ENCODE measurements at regions not wholly inside any gene's neighbourhood (a gene's known extent, or its start where the extent isn't known, plus 50 kb on each side); places are given as distances from the start of the nearest gene placed in this dataset.

GRCh38 chr10:36236931-36237330 is 594.8 kb upstream of the FZD8 start:
- TF ChIP-seq POLR2A (IDR thresholded peaks at IDR 0.05) (no peak), EP300 (IDR thresholded peaks at IDR 0.05) (no peak), POLR2AphosphoS5 (IDR thresholded peaks at IDR 0.05) (no peak), CTCF (IDR thresholded peaks at IDR 0.05) (no peak)
- Histone ChIP-seq H3K27ac (no peak overlapping the region), H3K4me3 (no peak overlapping the region), H3K9me3 (peaks cover 0 to 9% (median 0%) of the 10 kb centered on the region in 4 donors), H3K27me3 (no peaks in the 10 kb centered on the region), H3K36me3 (no peaks in the 10 kb centered on the region), H3K4me1 (no peaks in the 10 kb centered on the region)
- DNase-seq, result no peak
- WGBS, 5 donors, result 66 to 83% (median 70%) methylated on average over 2 of the region's 2 CpGs
- intact Hi-C loops (cut with DNase I; ENCODE audit: low total_unique reads), result no loop called here

- no peak for TF ChIP-seq CTCF (IDR thresholded peaks at IDR 0.05)
- TF ChIP-seq EP300 (IDR thresholded peaks at IDR 0.05), result no peak
- TF ChIP-seq POLR2AphosphoS5 (IDR thresholded peaks at IDR 0.05), result no peak
- no peak for TF ChIP-seq POLR2A (IDR thresholded peaks at IDR 0.05)
- intact Hi-C loops (cut with DNase I; ENCODE audit: low total_unique reads), result no loop called here
Measured at GRCh38 chr10:36236341-36236740, 594.2 kb upstream of the FZD8 start.

GRCh38 chr10:36232935-36233334 is 590.8 kb upstream of the FZD8 start:
- no peaks in the 10 kb centered on the region for H3K4me1 ChIP-seq
- H3K27ac ChIP-seq, result no peak overlapping the region
- no peak overlapping the region for H3K4me3 ChIP-seq
- intact Hi-C loops (cut with DNase I; ENCODE audit: low total_unique reads), result no loop called here
- no peak for DNase-seq
- H3K9me3 ChIP-seq, result no peaks in the 10 kb centered on the region
- H3K27me3 ChIP-seq, result no peaks in the 10 kb centered on the region
- no peak for TF ChIP-seq CTCF (IDR thresholded peaks at IDR 0.05)
- no peak for TF ChIP-seq POLR2AphosphoS5 (IDR thresholded peaks at IDR 0.05)
- no peak for TF ChIP-seq POLR2A (IDR thresholded peaks at IDR 0.05)
- no peak for TF ChIP-seq EP300 (IDR thresholded peaks at IDR 0.05)
- WGBS, 5 donors, result 60 to 80% (median 77%) methylated on average over 3 of the region's 3 CpGs
- H3K36me3 ChIP-seq, result no peaks in the 10 kb centered on the region

More at GRCh38 chr10:36236341-36236740, 594.2 kb upstream of the FZD8 start:
- no peak for DNase-seq
- H3K4me1 ChIP-seq, result no peaks in the 10 kb centered on the region
- H3K27me3 ChIP-seq, result no peaks in the 10 kb centered on the region
- H3K36me3 ChIP-seq, result no peaks in the 10 kb centered on the region
- WGBS, 5 donors, result 23 to 35% (median 28%) methylated on average over 1 of the region's 1 CpG
- H3K4me3 ChIP-seq, result no peak overlapping the region
- H3K9me3 ChIP-seq, result peaks cover 0 to 9% (median 0%) of the 10 kb centered on the region in 4 donors
- H3K27ac ChIP-seq, result no peak overlapping the region

- TF ChIP-seq POLR2AphosphoS5 (IDR thresholded peaks at IDR 0.05) (no peak), POLR2A (IDR thresholded peaks at IDR 0.05) (no peak), EP300 (IDR thresholded peaks at IDR 0.05) (no peak), CTCF (IDR thresholded peaks at IDR 0.05) (no peak)
- Histone ChIP-seq H3K4me3 (no peak overlapping the region), H3K9me3 (no peaks in the 10 kb centered on the region), H3K4me1 (no peaks in the 10 kb centered on the region), H3K27me3 (no peaks in the 10 kb centered on the region), H3K36me3 (no peaks in the 10 kb centered on the region), H3K27ac (no peak overlapping the region)
- no peak for DNase-seq
- WGBS, 5 donors, result 77 to 91% (median 87%) methylated on average over 4 of the region's 4 CpGs
- intact Hi-C loops (cut with DNase I; ENCODE audit: low total_unique reads), result no loop called here
Measured at GRCh38 chr10:36224431-36224985, 582.4 kb upstream of the FZD8 start.
